ENCODE measurements at regions not wholly inside any gene's neighbourhood (a gene's known extent, or its start where the extent isn't known, plus 50 kb on each side); places are given as distances from the start of the nearest gene placed in this dataset.

DNA sequence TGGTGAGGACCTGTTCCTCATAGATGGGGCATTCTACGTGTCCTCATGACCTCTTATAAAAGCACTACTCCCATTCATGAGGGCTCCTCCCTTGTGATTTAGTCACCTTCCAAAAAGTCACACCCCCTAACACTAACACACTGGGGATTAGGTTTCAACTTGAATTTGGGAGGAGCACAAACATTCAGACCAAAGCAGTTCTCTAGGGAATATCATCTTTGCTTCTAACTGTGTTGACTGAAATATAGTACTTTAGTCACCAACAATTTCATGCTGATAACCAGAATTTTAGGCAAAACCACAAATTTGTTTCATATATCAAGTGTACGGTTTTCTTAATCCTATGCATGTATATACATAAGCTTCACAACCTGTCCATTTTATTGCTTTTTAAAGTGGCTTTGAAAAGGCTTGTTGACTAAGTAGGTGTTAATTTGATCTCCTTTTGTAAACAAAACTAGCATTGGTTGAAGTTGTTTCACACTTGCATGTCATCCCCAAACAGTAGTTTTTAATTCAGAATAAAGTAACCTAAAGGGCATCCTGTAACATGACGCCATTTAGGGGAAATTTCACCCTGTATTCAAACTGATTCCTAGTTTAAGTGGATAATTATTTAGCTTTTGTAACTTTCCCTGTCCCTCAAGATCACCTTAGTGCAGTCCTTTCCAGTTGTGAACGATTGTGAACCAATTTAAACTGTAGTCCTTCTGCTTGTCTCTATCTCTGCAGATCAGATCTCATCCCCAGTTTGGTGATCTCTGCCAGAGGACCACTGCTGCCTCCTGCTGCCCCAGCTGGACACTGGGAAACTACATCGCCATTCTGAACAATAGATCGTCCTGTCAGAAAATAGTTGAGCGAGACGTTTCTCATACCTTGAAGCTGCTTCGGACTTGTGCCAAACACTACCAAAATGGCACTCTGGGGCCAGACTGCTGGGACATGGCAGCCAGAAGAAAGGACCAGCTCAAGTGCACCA lies 141.1 kb downstream of the TLR5 start:
- Mint-ChIP-seq H3K27ac (no peak overlapping the region), H3K9me3 (no peaks in the 10 kb centered on the region), H3K4me3 (no peak overlapping the region), H3K27me3 (no peaks in the 10 kb centered on the region), H3K36me3 (peaks cover 42% of the 10 kb centered on the region), H3K4me1 (ENCODE audit: unreplicated experiment) (peaks cover 17% of the 10 kb centered on the region)
- TF ChIP-seq CTCF (conservative IDR thresholded peaks at IDR 0.05), result peak; percentile 22
- no peak for DNase-seq (ENCODE audit: extremely low spot score, unreplicated experiment)

DNA sequence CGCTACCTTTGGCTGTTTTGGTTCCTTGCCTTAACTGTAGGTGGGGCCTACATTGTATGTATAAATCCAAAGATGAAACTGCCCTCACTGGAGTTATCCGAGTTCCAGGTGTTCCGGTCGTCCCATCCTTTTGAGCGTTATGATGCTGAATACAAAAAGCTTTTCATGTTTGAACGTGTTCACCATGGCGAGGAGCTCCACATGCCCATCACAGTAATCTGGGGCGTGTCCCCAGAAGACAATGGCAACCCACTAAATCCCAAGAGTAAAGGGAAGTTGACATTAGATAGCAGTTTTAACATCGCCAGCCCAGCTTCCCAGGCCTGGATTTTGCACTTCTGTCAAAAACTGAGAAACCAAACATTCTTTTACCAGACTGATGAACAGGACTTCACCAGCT lies 139.5 kb downstream of the TLR5 start:
- peaks cover 29% of the 10 kb centered on the region for H3K4me1 Mint-ChIP-seq (ENCODE audit: unreplicated experiment)
- TF ChIP-seq CTCF (conservative IDR thresholded peaks at IDR 0.05), result no peak
- peaks cover 38% of the 10 kb centered on the region for H3K36me3 Mint-ChIP-seq
- H3K27ac Mint-ChIP-seq, result no peak overlapping the region
- no peak overlapping the region for H3K4me3 Mint-ChIP-seq
- no peak for DNase-seq (ENCODE audit: extremely low spot score, unreplicated experiment)
- H3K27me3 Mint-ChIP-seq, result no peaks in the 10 kb centered on the region
- no peaks in the 10 kb centered on the region for H3K9me3 Mint-ChIP-seq

GRCh38 chr1:223006371-223006770 lies 136.7 kb downstream of the TLR5 start:
- Mint-ChIP-seq H3K27ac (no peak overlapping the region), H3K4me3 (no peak overlapping the region), H3K27me3 (no peaks in the 10 kb centered on the region), H3K4me1 (ENCODE audit: unreplicated experiment) (peaks cover 52% of the 10 kb centered on the region), H3K36me3 (peaks cover 34% of the 10 kb centered on the region), H3K9me3 (no peaks in the 10 kb centered on the region)
- TF ChIP-seq CTCF (conservative IDR thresholded peaks at IDR 0.05), result no peak
- no peak for DNase-seq (ENCODE audit: extremely low spot score, unreplicated experiment)

DNA sequence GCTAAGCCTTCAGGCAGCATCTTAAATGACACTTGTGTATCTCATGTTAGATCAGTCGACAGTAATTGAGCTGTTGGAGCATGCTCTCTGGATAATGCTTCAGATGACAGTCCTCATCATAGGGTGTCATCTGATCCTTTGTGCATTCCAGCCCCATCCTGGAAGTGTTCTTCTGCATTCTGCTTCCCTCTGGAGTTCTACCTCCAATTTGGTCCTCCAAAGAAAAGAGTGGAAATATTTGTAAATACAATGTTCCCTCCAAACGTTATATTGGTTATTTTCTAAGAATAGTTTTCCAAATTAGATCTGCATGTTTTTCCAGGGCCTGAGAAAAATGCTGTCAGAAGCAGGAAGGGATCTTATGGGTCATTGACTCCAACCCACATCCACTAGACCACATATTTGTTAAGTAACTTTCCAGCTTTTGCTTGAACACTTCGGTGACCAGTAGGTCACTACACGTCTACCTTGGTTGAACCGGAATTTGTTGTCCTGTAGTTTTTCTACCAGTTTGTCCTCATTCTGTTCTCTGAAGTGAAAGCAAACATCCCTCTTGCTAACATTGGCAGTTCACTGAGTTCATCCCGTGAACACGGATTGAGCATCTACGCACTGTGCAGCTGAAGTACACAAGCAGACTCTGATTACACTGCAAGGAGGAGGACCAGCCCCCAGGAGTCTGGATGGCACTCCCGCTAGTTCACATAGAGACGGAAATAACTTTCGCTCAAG lies 136.0 kb downstream of the TLR5 start:
- Mint-ChIP-seq H3K36me3 (peaks cover 32% of the 10 kb centered on the region), H3K27ac (no peak overlapping the region)
- DNase-seq (ENCODE audit: extremely low spot score, unreplicated experiment), result no peak

DNA sequence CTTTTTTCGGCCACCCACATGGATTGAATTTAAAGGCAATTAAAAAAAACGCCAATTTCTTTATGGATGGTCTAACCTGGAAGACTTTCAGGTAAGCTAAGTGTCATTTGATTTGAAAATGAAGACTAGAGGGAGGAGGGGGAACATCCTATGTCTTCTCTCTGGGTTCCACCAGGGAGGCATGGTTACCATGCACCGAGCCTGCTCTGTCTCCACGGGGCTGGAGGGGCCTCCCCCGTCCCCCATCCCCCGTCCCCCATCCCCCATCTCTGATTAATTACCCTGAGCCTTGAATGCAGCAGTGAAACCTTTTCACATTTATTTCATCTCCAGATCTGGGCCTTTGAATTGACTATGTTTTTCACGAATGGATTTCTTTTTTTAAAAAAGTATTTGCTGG lies 135.1 kb downstream of the TLR5 start:
- peak; percentile 18 for TF ChIP-seq CTCF (conservative IDR thresholded peaks at IDR 0.05)
- Mint-ChIP-seq H3K4me3 (no peak overlapping the region), H3K9me3 (no peaks in the 10 kb centered on the region), H3K27me3 (no peaks in the 10 kb centered on the region), H3K36me3 (peaks cover 24% of the 10 kb centered on the region), H3K4me1 (ENCODE audit: unreplicated experiment) (peaks cover 57% of the 10 kb centered on the region), H3K27ac (no peak overlapping the region)
- no peak for DNase-seq (ENCODE audit: extremely low spot score, unreplicated experiment)

More for the DNA sequence above, 136.0 kb downstream of the TLR5 start:
- H3K9me3 Mint-ChIP-seq, result no peaks in the 10 kb centered on the region
- no peak for TF ChIP-seq CTCF (conservative IDR thresholded peaks at IDR 0.05)
- no peaks in the 10 kb centered on the region for H3K27me3 Mint-ChIP-seq
- peak overlapping the region; percentile 24 for H3K4me3 Mint-ChIP-seq
- peaks cover 54% of the 10 kb centered on the region for H3K4me1 Mint-ChIP-seq (ENCODE audit: unreplicated experiment)

All from type B pancreatic cell (in vitro differentiated cells).